A673 (cell line): ENCODE measurements at regions not wholly inside any gene's neighbourhood (a gene's known extent, or its start where the extent isn't known, plus 50 kb on each side); places are given as distances from the start of the nearest gene placed in this dataset.
A peak's percentile ranks its signal among the peaks of the same experiment; 100 is the strongest.

Experiments
- BruUV-seq: library from RNA; stranded (reverse); fragments of 400-500 nt; replicated peaks from 2 replicates; lab custom pipeline; 2021; lab: Mats Ljungman, UMichigan
- CTCF ChIA-PET: fragments of 300-600 bp; sonication (Branson Sonifier 250); formaldehyde crosslinking; loops from one replicate; lab custom pipeline; 2022; ENCODE audit warnings: antibody characterized with exemption; lab: Charles Lee
- POLR2A ChIA-PET: fragments of 300-600 bp; sonication (Branson Sonifier 250); formaldehyde crosslinking; loops from one replicate; lab custom pipeline; 2022; ENCODE audit warnings: antibody characterized with exemption; ENCODE audit not compliant: low non-redundant PET; lab: Charles Lee
- DNase-seq: peaks from one replicate; pipeline ENCODE4 v3.0.0-alpha.2; 2015; ENCODE audit warnings: low spot score
- H3K27ac ChIP-seq: fragments of 200-600 bp; sonication (generic); 2 replicates; pipeline ENCODE4 v1.5.1; 2016; ENCODE audit warnings: mixed run types, low read depth, mild to moderate bottlenecking, mixed read lengths, antibody characterized with exemption, low read length; ENCODE audit not compliant: poor library complexity, severe bottlenecking
- H3K27me3 ChIP-seq: fragments of 200-600 bp; sonication (generic); replicated peaks from 2 replicates; pipeline ENCODE4 v1.6.1; 2017; ENCODE audit warnings: mixed run types, low read depth, mild to moderate bottlenecking, mixed read lengths, antibody characterized with exemption, low read length; ENCODE audit not compliant: insufficient read depth, poor library complexity
- H3K36me3 ChIP-seq: fragments of 200-600 bp; sonication (generic); 2 replicates; pipeline ENCODE4 v1.6.1; 2016; ENCODE audit warnings: mixed run types, mild to moderate bottlenecking, mixed read lengths, antibody characterized with exemption, low read length; ENCODE audit not compliant: insufficient read depth, poor library complexity, severe bottlenecking
- H3K4me1 ChIP-seq: fragments of 200-600 bp; sonication (generic); 2 replicates; pipeline ENCODE4 v1.6.1; 2017; ENCODE audit warnings: mixed run types, mild to moderate bottlenecking, mixed read lengths, antibody characterized with exemption, low read length; ENCODE audit not compliant: insufficient read depth, poor library complexity, severe bottlenecking
- H3K4me3 ChIP-seq: fragments of 200-600 bp; sonication (generic); 2 replicates; pipeline ENCODE4 v1.5.1; 2016; ENCODE audit warnings: low read depth, mixed run types, mild to moderate bottlenecking, mixed read lengths, low read length; ENCODE audit not compliant: poor library complexity, severe bottlenecking
- H3K9me3 ChIP-seq: fragments of 200-600 bp; sonication (generic); 2 replicates; pipeline ENCODE4 v1.6.1; 2016; ENCODE audit warnings: mixed run types, low read depth, mild to moderate bottlenecking, mixed read lengths, antibody characterized with exemption, low read length; ENCODE audit not compliant: poor library complexity, severe bottlenecking
- CTCF ChIP-seq: fragments of 300-800, 200-600 bp; sonication (generic); conservative IDR thresholded peaks from 2 replicates; pipeline ENCODE4 v1.5.1; 2017; ENCODE audit warnings: low read depth, mild to moderate bottlenecking, antibody characterized with exemption, low read length, moderate library complexity, mixed read lengths
- EZH2 ChIP-seq: fragments of 200-600 bp; sonication (generic); IDR thresholded peaks from 2 replicates; pipeline ENCODE4 v1.6.1; 2017; ENCODE audit warnings: borderline replicate concordance, low read depth, mild to moderate bottlenecking, mixed read lengths, antibody characterized with exemption, low read length; ENCODE audit not compliant: poor library complexity, severe bottlenecking
- intact Hi-C: fragments of 100-400 bp; cut with micrococcal nuclease; formaldehyde crosslinking; loops from one replicate; pipeline ENCODE4 v1.10.0; 2022; ENCODE audit not compliant: unreplicated experiment

GRCh38 chr11:123253223-123253622 is 58.2 kb upstream of the CLMP start:
- Histone ChIP-seq H3K9me3 (no peaks in the 10 kb centered on the region), H3K27me3 (no peaks in the 10 kb centered on the region), H3K4me1 (peaks cover 8% of the 10 kb centered on the region), H3K27ac (no peak overlapping the region), H3K36me3 (no peaks in the 10 kb centered on the region), H3K4me3 (no peak overlapping the region)
- ChIA-PET POLR2A (no interaction called here), CTCF (interaction anchor here (0.6 to 1.4 kb wide), 3 partner anchors 9 to 196 kb away, joined by 3 to 10 read pairs (median 3); no protein-coding TSS in a partner anchor)
- no peak for DNase-seq
- BruUV-seq: no TSS peak
- intact Hi-C loops: no loop called here
- TF ChIP-seq EZH2: no peak
- no peak for TF ChIP-seq CTCF

GRCh38 chr11:123251657-123252344 is 56.8 kb upstream of the CLMP start:
- Histone ChIP-seq H3K4me3 (no peak overlapping the region), H3K4me1 (peaks cover 12% of the 10 kb centered on the region), H3K36me3 (no peaks in the 10 kb centered on the region), H3K27ac (no peak overlapping the region), H3K9me3 (no peaks in the 10 kb centered on the region), H3K27me3 (no peaks in the 10 kb centered on the region)
- intact Hi-C loops: no loop called here
- no peak for TF ChIP-seq CTCF
- TF ChIP-seq EZH2: no peak
- POLR2A ChIA-PET: no interaction called here
- DNase-seq: peak; percentile 57
- no TSS peak for BruUV-seq
- CTCF ChIA-PET: interaction anchor here (1.5 kb wide), 1 partner anchor 9 kb away, joined by 13 read pairs; no protein-coding TSS in a partner anchor

GRCh38 chr11:123250892-123251656 is 56.0 kb upstream of the CLMP start:
- no peaks in the 10 kb centered on the region for H3K9me3 ChIP-seq
- H3K36me3 ChIP-seq: no peaks in the 10 kb centered on the region
- H3K27ac ChIP-seq: no peak overlapping the region
- H3K4me3 ChIP-seq: no peak overlapping the region
- DNase-seq: no peak
- TF ChIP-seq CTCF: no peak
- BruUV-seq: no TSS peak
- intact Hi-C loops: no loop called here
- no peaks in the 10 kb centered on the region for H3K27me3 ChIP-seq
- ChIA-PET POLR2A (no interaction called here), CTCF (interaction anchor here (0.6 to 1.5 kb wide), 2 partner anchors 10 to 183 kb away, joined by 3 to 13 read pairs; no protein-coding TSS in a partner anchor)
- peaks cover 12% of the 10 kb centered on the region for H3K4me1 ChIP-seq
